Gastroesophageal sphincter (tissue), 3 donors: ENCODE measurements at regions not wholly inside any gene's neighbourhood (a gene's known extent, or its start where the extent isn't known, plus 50 kb on each side); places are given as distances from the start of the nearest gene placed in this dataset.

Experiments
- POLR2A ChIP-seq, 2 donors: fragments of 450-650 bp; IDR thresholded peaks; one replicate each; pipeline ENCODE4 v1.6.1; 2017; ENCODE audit warnings: antibody characterized with exemption in 2 of 2, mild to moderate bottlenecking in 2 of 2, moderate library complexity in 1 of 2
- POLR2AphosphoS5 ChIP-seq: sonication (generic); formaldehyde crosslinking; IDR thresholded peaks from one replicate; pipeline ENCODE4 v1.6.1; 2017; ENCODE audit warnings: antibody characterized with exemption
- TF ChIP-seq, protein P1 (sequence below), 4 experiments: fragments of 200-600 bp in 2 of 4; fragments of 450-650 bp in 2 of 4; sonication (generic) in 1 of 4; IDR thresholded peaks; one replicate each; pipeline ENCODE4 v1.5.1; 2017 to 2019; ENCODE audit warnings: antibody characterized with exemption in 4 of 4, mild to moderate bottlenecking in 2 of 4, moderate library complexity in 2 of 4

- TF ChIP-seq POLR2A (IDR thresholded peaks at IDR 0.05) (no peak), POLR2AphosphoS5 (no peak)
- TF ChIP-seq, protein P1, sequence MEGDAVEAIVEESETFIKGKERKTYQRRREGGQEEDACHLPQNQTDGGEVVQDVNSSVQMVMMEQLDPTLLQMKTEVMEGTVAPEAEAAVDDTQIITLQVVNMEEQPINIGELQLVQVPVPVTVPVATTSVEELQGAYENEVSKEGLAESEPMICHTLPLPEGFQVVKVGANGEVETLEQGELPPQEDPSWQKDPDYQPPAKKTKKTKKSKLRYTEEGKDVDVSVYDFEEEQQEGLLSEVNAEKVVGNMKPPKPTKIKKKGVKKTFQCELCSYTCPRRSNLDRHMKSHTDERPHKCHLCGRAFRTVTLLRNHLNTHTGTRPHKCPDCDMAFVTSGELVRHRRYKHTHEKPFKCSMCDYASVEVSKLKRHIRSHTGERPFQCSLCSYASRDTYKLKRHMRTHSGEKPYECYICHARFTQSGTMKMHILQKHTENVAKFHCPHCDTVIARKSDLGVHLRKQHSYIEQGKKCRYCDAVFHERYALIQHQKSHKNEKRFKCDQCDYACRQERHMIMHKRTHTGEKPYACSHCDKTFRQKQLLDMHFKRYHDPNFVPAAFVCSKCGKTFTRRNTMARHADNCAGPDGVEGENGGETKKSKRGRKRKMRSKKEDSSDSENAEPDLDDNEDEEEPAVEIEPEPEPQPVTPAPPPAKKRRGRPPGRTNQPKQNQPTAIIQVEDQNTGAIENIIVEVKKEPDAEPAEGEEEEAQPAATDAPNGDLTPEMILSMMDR (IDR thresholded peaks at IDR 0.05) = no peak
Measured at GRCh38 chr5:125965577-125965976, 457.6 kb upstream of the GRAMD2B start.
